ENCODE measurements at regions not wholly inside any gene's neighbourhood (a gene's known extent, or its start where the extent isn't known, plus 50 kb on each side); places are given as distances from the start of the nearest gene placed in this dataset.

DNA sequence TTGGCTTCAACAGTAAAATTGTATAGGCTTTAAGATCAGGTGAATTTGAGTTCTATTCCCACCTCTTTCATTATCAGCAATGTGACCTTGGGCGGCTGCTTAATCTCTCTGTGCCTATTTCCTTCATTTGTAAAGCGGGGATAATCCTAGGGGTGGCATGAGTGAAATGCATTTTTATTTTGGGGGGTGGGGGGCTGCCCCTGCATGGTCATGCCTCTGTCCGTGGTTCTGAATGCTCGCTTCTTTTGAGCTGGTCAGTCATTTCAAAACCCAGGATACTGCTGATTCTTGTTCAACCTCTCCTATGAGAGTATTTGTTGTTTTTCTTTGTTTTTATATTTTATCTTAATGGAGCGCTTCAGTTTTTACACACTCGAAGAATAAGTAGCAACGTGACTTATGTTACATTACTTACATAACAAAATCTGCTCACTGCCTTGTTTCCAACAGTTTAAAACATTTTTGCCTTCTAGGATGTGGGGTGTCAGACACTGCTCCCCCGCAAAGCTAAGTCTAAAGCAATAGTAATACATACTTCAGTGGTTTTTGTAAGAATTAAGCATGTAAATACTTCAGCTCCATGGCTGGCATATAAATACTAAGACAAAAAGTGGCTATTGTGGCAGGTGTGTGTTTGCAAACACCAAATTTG is 152.6 kb upstream of the PELI1 start:
- H3K4me1 Mint-ChIP-seq (ENCODE audit: low read depth), result peaks cover 28% of the 10 kb centered on the region
- H3K4me3 Mint-ChIP-seq, result no peak overlapping the region
- H3K9me3 Mint-ChIP-seq, result peaks cover 4% of the 10 kb centered on the region
- H3K27me3 Mint-ChIP-seq, result peaks cover 8% of the 10 kb centered on the region
- no peaks in the 10 kb centered on the region for H3K36me3 Mint-ChIP-seq (ENCODE audit: low read depth)
- H3K27ac Mint-ChIP-seq, result no peak overlapping the region

DNA sequence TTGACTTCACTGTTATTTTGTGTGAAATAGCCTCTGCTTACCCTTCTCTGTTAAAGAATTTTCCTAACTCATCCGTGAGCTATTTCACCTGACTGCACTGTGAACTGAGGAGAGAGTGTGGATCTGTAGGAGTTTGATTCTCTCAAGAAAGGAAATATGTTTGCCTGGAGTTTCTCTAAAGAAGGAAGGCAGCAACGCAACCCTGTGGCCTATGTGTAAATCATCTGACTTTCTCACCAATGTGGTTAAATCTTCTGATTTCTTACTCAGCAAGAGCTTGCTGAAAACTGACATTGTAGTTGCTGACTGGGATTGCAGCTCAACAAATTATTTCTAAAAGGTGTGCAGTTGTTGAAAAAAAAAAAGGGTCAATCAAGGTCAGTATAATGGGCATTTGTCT is 153.9 kb upstream of the PELI1 start:
- H3K36me3 Mint-ChIP-seq (ENCODE audit: low read depth), result no peaks in the 10 kb centered on the region
- H3K4me3 Mint-ChIP-seq, result no peak overlapping the region
- peaks cover 4% of the 10 kb centered on the region for H3K9me3 Mint-ChIP-seq
- H3K27ac Mint-ChIP-seq, result no peak overlapping the region
- H3K27me3 Mint-ChIP-seq, result peaks cover 8% of the 10 kb centered on the region
- peaks cover 28% of the 10 kb centered on the region for H3K4me1 Mint-ChIP-seq (ENCODE audit: low read depth)

DNA sequence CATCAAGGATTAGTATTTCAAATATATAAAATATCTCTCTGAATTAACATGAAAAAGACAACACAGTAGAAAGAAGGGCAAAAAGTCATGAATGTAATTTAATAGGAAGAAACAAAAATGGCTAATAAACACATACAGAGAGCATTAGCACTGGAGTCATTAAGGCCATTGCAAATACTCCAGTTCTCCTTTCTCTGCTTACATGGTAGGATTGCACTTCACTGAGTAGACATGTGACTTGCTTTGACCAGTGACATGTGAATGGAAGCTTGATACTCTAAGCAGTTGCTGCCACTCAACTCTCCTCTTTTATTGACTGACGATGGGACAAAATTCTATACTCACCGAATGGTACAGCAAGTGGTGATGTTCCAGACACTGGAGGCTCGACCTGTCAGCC is 153.9 kb upstream of the LGALSL start:
- Mint-ChIP-seq H3K4me3 (no peak overlapping the region), H3K4me1 (ENCODE audit: low read depth) (peaks cover 22% of the 10 kb centered on the region), H3K27me3 (peaks cover 8% of the 10 kb centered on the region), H3K27ac (no peak overlapping the region), H3K9me3 (no peaks in the 10 kb centered on the region), H3K36me3 (ENCODE audit: low read depth) (no peaks in the 10 kb centered on the region)

DNA sequence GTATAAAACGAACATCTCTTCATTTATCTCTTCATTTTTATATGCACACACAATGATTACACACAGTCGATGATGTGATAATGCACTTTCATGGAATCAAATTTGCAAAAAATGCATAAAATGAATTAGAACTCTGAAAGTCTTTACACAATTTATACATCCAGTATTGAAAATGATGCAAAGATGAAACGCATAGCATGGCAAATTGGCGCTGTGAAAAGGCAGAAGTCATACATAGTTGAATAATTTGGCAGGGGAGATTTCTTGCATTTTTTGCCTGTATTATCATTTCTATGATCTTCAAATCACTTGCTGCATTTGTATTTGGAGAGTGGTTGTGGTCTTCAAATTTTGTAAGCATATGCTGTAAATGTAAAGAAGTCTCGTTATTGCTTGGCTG is 150.7 kb upstream of the LGALSL start:
- Mint-ChIP-seq H3K36me3 (ENCODE audit: low read depth) (no peaks in the 10 kb centered on the region), H3K4me1 (ENCODE audit: low read depth) (peaks cover 1% of the 10 kb centered on the region), H3K27ac (no peak overlapping the region), H3K4me3 (no peak overlapping the region), H3K9me3 (peaks cover 6% of the 10 kb centered on the region), H3K27me3 (peaks cover 3% of the 10 kb centered on the region)

DNA sequence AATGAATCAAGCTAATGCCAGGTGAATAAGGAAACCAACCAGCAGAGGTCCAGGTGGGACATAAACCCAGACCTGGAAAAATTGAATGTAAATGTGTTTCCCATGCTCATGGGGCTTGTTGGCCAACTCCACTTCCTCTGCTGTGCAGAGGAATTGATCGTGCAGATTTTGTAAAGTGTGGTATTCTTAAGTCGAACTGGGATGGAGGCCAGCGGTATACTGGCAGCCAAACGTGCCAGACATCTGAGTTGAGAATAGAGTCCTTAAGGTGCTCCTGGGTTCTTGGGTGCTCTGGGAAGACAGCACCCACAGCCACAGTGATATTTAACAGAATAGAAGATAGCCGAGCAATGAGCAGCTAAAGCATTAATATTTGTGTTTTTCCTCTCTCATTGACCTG is 146.5 kb upstream of the LGALSL start:
- Mint-ChIP-seq H3K36me3 (ENCODE audit: low read depth) (no peaks in the 10 kb centered on the region), H3K4me1 (ENCODE audit: low read depth) (no peaks in the 10 kb centered on the region), H3K27me3 (no peaks in the 10 kb centered on the region), H3K4me3 (no peak overlapping the region), H3K27ac (no peak overlapping the region), H3K9me3 (peaks cover 6% of the 10 kb centered on the region)

DNA sequence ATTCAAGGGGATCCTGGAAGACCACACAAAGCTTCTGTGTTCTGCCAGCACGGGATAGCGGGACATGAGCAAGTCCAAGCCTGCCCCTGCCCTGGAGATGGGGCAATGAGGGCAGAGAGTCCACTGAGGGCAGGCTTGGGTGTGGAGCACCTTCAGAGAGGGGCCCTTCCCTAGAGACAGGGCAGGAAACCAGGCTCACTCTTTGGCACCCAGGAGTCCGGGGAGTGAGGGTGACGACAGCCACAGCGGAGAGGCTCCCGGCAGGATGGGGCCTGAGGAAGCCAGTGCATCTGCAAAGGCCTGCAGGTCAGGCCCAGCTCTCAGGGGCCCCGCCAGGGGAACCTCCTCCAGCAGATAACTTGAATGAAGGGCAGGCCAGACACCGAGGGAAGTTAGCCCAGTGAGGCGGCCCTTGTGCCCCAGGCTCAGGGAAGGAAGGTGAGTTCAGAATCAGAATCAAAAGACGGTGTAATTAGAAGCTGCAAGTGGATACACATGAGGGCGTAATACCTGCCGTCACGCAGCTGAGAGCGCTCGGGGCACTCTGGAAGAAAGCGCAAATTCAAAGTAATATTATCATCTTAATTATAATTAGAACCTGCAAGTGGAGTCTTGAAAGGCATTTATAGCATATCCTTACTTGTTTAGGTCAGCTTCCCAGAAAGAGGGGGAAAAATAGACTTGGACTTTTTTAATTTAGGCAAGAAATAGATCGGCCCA is 142.6 kb upstream of the LGALSL start:
- Mint-ChIP-seq H3K27ac (no peak overlapping the region), H3K4me3 (no peak overlapping the region), H3K27me3 (no peaks in the 10 kb centered on the region), H3K4me1 (ENCODE audit: low read depth) (no peaks in the 10 kb centered on the region), H3K9me3 (no peaks in the 10 kb centered on the region), H3K36me3 (ENCODE audit: low read depth) (no peaks in the 10 kb centered on the region)

DNA sequence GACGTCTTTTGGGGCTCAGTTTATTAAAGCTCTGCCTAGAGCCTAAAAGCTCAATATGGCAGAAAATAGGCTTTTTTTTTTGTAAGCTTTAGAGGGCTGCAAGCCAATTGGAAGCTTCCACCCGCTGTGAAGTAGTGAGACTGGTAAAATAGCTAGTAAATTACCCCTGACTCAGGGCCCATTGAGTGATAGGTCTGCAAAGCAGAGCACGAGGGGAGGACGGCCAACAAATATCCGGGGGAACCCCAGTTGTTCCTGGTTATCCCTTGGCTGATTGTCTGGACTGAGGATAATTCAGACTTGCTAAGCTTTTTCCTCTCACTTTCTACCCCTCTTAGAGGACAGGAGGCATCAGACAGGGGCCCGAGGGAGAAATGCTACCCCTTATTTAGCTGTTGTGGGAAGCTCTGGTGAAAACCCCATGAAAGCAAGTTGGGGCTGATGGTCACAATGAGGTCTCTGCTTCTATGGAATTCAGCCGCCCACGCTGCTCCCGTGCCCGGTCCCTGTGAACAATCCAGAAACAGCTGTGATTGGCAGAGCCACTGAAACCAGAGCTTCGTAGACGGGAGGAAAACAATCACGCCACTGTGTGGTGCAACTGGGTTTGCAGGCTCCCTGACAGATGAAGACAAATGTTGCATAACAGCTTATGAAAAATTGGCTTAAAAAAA is 141.9 kb upstream of the LGALSL start:
- H3K4me1 Mint-ChIP-seq (ENCODE audit: low read depth), result no peaks in the 10 kb centered on the region
- H3K27me3 Mint-ChIP-seq, result no peaks in the 10 kb centered on the region
- no peak overlapping the region for H3K4me3 Mint-ChIP-seq
- no peak overlapping the region for H3K27ac Mint-ChIP-seq
- H3K36me3 Mint-ChIP-seq (ENCODE audit: low read depth), result no peaks in the 10 kb centered on the region
- H3K9me3 Mint-ChIP-seq, result no peaks in the 10 kb centered on the region

DNA sequence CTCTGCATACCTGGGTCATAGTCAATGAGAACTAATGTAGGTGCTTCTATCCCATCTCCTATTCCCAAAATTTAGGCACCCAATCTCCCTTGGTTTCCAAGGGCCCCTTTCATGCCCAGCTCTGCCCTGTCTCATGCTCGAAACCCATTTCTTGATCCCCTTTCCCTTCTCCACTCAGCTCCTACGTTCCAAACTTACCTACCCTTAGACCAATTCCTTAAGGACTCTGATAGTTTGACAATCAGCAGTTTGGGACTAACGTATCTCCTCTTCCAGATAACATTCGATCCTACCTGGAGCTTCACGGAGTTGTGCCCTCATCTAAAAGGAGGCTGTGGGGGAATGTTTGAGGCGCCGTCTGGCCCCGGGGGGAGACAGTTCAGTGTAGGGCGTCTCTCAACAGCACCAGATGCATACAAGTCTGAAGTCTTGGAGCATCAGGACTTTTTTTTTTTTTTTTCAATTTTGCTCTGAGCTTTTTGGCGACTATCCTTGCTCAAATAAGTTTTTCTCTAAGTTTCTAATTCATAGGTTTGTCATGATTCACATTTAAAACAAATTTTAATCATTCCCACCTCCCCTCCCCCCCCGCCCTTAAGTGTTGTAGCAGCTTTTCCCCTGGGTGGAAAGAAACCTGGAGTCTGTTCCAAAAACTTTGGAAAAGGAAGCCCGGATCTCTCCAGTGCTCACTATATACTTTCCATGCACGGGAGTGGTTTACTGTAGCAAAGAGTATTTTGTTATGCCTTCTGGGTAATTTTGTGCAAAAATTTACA is 141.2 kb upstream of the LGALSL start:
- no peak overlapping the region for H3K4me3 Mint-ChIP-seq

DNA sequence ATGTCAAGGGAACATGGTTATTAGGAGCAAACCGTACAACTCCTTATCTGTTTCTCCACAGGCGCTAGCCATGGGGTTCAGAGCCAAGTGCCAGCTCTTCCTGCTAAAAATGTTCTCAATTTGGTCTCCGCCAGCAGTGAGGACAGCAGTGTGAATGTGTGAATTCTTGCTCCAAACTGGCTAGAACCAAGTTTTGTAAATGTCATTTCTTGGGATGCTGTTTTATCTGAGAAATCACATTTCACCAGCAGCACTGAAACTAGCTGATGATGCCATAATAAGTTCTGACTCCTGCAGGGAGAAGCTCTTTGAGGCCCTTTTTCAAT is 140.6 kb upstream of the LGALSL start:
- no peak overlapping the region for H3K27ac Mint-ChIP-seq
- no peaks in the 10 kb centered on the region for H3K9me3 Mint-ChIP-seq
- no peak overlapping the region for H3K4me3 Mint-ChIP-seq
- no peaks in the 10 kb centered on the region for H3K36me3 Mint-ChIP-seq (ENCODE audit: low read depth)
- H3K4me1 Mint-ChIP-seq (ENCODE audit: low read depth), result peaks cover 4% of the 10 kb centered on the region
- no peaks in the 10 kb centered on the region for H3K27me3 Mint-ChIP-seq

More for the DNA sequence above, 141.2 kb upstream of the LGALSL start:
- Mint-ChIP-seq H3K27ac (no peak overlapping the region), H3K27me3 (no peaks in the 10 kb centered on the region), H3K9me3 (no peaks in the 10 kb centered on the region), H3K36me3 (ENCODE audit: low read depth) (no peaks in the 10 kb centered on the region), H3K4me1 (ENCODE audit: low read depth) (no peaks in the 10 kb centered on the region)

DNA sequence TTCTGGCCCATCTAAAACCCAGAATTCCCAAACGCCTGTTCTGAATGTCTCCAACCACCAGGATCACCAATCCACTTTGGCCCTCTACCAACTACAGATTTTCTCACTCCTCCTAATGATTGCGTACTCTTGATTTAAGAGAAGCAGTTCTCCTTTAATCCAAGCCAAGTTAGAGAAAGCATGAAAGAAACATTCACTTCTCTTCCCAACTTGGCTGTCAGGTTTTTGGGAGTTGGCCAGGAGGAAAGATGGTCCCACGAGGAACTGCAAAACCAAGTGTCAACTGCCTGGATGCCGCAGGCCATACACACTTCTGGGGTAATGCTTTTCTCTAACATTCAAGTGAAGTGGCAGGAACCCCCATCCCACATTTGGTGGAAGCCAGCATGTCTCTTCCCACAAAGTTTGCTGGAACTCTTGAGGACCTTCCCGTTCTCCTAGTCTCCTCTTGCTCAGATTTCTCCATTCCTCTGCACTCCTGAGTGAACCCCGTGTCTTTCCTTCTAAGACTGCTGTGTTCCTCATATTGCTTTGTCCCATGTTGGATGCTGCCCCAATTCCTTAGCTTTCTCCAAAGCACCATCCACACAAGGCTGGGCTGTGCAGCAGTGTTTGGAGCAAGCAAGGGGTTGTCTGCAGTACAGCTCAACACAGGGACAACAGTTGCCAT is 138.5 kb upstream of the LGALSL start:
- H3K27me3 Mint-ChIP-seq, result no peaks in the 10 kb centered on the region
- no peak overlapping the region for H3K4me3 Mint-ChIP-seq
- no peaks in the 10 kb centered on the region for H3K36me3 Mint-ChIP-seq (ENCODE audit: low read depth)
- no peak overlapping the region for H3K27ac Mint-ChIP-seq
- no peaks in the 10 kb centered on the region for H3K9me3 Mint-ChIP-seq
- H3K4me1 Mint-ChIP-seq (ENCODE audit: low read depth), result peaks cover 7% of the 10 kb centered on the region

DNA sequence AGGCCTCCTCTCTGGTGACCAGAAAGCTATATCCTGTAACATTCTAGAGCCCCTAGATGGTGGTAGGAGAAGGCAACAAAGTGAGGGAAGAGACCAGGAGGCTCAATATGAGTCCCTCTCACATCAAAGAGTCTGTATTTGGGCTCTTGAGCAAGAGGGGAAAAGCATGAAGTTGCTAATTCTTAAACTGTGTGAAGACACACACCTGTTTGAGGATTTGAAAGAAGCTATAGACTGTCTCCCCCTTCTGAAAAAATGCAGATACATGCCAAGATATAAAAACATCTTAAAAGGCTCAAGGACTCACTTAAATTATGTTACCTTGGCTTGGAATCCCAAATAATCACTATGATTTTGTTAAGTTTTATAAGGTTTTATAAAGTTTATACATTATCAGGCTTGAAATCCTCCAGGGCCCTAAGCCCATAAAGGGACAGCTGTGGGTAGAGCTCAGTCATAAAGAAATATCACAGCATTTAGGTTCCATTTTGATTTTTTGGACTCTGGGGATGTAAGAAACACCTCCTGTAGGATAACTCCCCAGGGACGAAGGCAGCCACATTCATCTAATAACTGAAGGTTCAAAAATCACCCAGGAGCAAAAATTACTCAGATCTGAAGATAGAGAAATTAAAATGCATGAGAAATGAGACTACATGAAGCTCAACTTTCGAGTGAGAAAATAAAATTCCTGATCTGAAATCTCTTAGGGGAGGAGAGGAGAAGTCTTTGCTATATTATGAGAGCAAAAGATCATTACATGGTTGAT is 136.1 kb upstream of the LGALSL start:
- H3K27ac Mint-ChIP-seq, result no peak overlapping the region
- H3K27me3 Mint-ChIP-seq, result no peaks in the 10 kb centered on the region
- peaks cover 7% of the 10 kb centered on the region for H3K4me1 Mint-ChIP-seq (ENCODE audit: low read depth)
- H3K4me3 Mint-ChIP-seq, result no peak overlapping the region
- no peaks in the 10 kb centered on the region for H3K9me3 Mint-ChIP-seq
- no peaks in the 10 kb centered on the region for H3K36me3 Mint-ChIP-seq (ENCODE audit: low read depth)

DNA sequence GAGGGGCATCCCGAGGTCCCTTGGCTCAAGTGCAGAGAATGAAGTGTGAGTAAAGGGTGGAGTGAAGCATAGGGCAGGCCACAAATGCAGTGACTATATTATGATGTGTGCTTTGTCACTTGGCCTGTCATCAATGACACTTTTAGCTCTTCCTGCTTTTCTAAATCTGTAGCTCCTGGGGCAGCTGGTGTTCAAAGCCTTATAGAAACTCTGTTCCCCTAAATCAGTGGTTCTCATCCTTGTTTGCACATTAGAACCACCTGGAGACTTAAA is 135.6 kb upstream of the LGALSL start:
- Mint-ChIP-seq H3K27me3 (peaks cover 4% of the 10 kb centered on the region), H3K27ac (no peak overlapping the region), H3K4me1 (ENCODE audit: low read depth) (peaks cover 7% of the 10 kb centered on the region), H3K36me3 (ENCODE audit: low read depth) (no peaks in the 10 kb centered on the region), H3K4me3 (no peak overlapping the region), H3K9me3 (no peaks in the 10 kb centered on the region)

DNA sequence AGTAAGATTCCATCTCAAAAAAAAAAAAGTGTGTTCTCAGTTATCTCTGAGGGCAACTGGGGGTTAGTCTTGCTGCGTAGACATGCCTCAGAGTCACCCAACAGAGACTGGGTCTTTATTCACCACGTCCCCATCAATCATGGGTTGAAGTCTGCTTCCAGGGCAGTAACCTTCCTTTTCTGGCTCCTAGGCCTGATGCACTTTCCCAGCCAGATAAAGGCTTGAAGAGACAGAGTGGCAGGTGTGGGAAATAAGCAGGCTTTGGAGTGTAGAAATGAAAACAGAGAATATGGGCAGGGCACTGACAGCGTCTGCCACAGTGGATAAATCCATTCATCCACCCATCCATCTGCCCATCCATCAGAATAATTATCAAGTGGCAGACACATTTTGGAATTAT is 134.1 kb upstream of the LGALSL start:
- H3K4me3 Mint-ChIP-seq, result no peak overlapping the region
- H3K36me3 Mint-ChIP-seq (ENCODE audit: low read depth), result no peaks in the 10 kb centered on the region
- peaks cover 16% of the 10 kb centered on the region for H3K4me1 Mint-ChIP-seq (ENCODE audit: low read depth)
- H3K9me3 Mint-ChIP-seq, result no peaks in the 10 kb centered on the region
- no peak overlapping the region for H3K27ac Mint-ChIP-seq
- peaks cover 10% of the 10 kb centered on the region for H3K27me3 Mint-ChIP-seq

DNA sequence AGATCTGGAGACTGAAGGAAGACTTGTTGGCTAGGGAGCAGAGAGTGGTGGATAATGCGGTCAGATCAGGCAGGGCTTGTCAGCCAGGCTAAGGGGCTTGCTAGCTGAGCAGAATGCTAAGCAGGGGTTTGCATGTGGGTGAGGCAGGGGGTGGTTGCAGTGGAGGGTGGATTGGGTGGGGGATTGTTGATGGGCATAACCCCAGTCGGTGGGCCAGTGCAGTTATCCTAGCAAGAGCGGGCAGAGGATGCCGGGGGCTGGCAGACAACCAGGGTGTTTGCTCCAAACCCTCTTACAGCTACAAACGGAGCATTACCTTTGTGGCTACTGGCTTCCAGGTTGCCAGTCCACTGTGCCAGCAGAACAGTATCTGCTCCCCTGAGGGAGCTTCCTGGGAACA is 131.5 kb upstream of the LGALSL start:
- Mint-ChIP-seq H3K36me3 (ENCODE audit: low read depth) (no peaks in the 10 kb centered on the region), H3K4me1 (ENCODE audit: low read depth) (peaks cover 41% of the 10 kb centered on the region), H3K4me3 (no peak overlapping the region), H3K27me3 (peaks cover 10% of the 10 kb centered on the region), H3K9me3 (no peaks in the 10 kb centered on the region), H3K27ac (peak overlapping the region; percentile 5)
